ENCODE measurements at regions not wholly inside any gene's neighbourhood (a gene's known extent, or its start where the extent isn't known, plus 50 kb on each side); places are given as distances from the start of the nearest gene placed in this dataset.

GRCh38 chr10:4373098-4373497 lies 452.9 kb upstream of the AKR1E2 start:
- TF ChIP-seq CTCF (IDR thresholded peaks at IDR 0.05; ENCODE audit: insufficient read depth, low read length, poor library complexity, severe bottlenecking) (no peak), EZH2phosphoT487 (conservative IDR thresholded peaks at IDR 0.05; ENCODE audit: low read length) (no peak)
